GM03348 (cell line): ENCODE measurements at regions not wholly inside any gene's neighbourhood (a gene's known extent, or its start where the extent isn't known, plus 50 kb on each side); places are given as distances from the start of the nearest gene placed in this dataset.

Source experiments
- DNase-seq: peaks from one replicate; pipeline ENCODE4 v3.0.0; 2012; ENCODE audit warnings: low spot score

GRCh38 chr13:20351281-20352022 is 119.3 kb upstream of the GJB6 start:
- DNase-seq = peak; percentile 65

- DNase-seq = no peak
Observed at GRCh38 chr13:20350819-20351218, 118.7 kb upstream of the GJB6 start.

- no peak for DNase-seq
Observed at GRCh38 chr13:20350382-20350763, 118.3 kb upstream of the GJB6 start.

- no peak for DNase-seq
Observed at GRCh38 chr13:20349564-20350381, 117.7 kb upstream of the GJB6 start.

GRCh38 chr13:20348645-20349408 is 116.7 kb upstream of the GJB6 start:
- DNase-seq = no peak

GRCh38 chr13:20348018-20348417 is 115.9 kb upstream of the GJB6 start:
- DNase-seq = no peak

GRCh38 chr13:20344836-20345490 is 112.8 kb upstream of the GJB6 start:
- no peak for DNase-seq

- no peak for DNase-seq
Observed at GRCh38 chr13:20342311-20342710, 110.2 kb upstream of the GJB6 start.

- DNase-seq = peak; percentile 71
Observed at GRCh38 chr13:20340759-20341171, 108.6 kb upstream of the GJB6 start.

GRCh38 chr13:20340136-20340758 is 108.1 kb upstream of the GJB6 start:
- no peak for DNase-seq

- no peak for DNase-seq
Observed at GRCh38 chr13:20337884-20338551, 105.9 kb upstream of the GJB6 start.

GRCh38 chr13:20336761-20337160 is 104.6 kb upstream of the GJB6 start:
- no peak for DNase-seq

GRCh38 chr13:20334309-20334708 is 102.2 kb upstream of the GJB6 start:
- DNase-seq = no peak

- peak; percentile 33 for DNase-seq
Observed at GRCh38 chr13:20332361-20333096, 100.4 kb upstream of the GJB6 start.

- no peak for DNase-seq
Observed at GRCh38 chr13:20331949-20332348, 99.8 kb upstream of the GJB6 start.

- no peak for DNase-seq
Observed at GRCh38 chr13:20331419-20331818, 99.3 kb upstream of the GJB6 start.

- DNase-seq = no peak
Observed at GRCh38 chr13:20326809-20327208, 94.7 kb upstream of the GJB6 start.

GRCh38 chr13:20326276-20326675 is 94.2 kb upstream of the GJB6 start:
- DNase-seq = no peak

GRCh38 chr13:20320885-20321284 is 88.8 kb upstream of the GJB6 start:
- DNase-seq = no peak

- DNase-seq = no peak
Observed at GRCh38 chr13:20313896-20314295, 81.8 kb upstream of the GJB6 start.
